ENCODE measurements at regions not wholly inside any gene's neighbourhood (a gene's known extent, or its start where the extent isn't known, plus 50 kb on each side); places are given as distances from the start of the nearest gene placed in this dataset.
"Not testable (repeated sequence)": the region's sequence is repeated elsewhere in the genome, so short reads cannot be mapped to it uniquely, and the experiment has no call there.

GRCh38 chr4:158122501-158122900 is 50.3 kb downstream of the GASK1B start:
- Histone ChIP-seq H4K20me1 (no peaks in the 10 kb centered on the region), H3K4me1 (no peaks in the 10 kb centered on the region), H3K4me2 (no peak overlapping the region), H3K27ac (no peak overlapping the region), H3K9me3 (no peaks in the 10 kb centered on the region), H3K9ac (no peak overlapping the region), H3K36me3 (no peaks in the 10 kb centered on the region), H3K27me3 (no peaks in the 10 kb centered on the region), H3K4me3 (no peak overlapping the region)
- TF ChIP-seq Cebpa-rat (IDR thresholded peaks at IDR 0.05): no peak

- Histone ChIP-seq H3K4me3 (no peak overlapping the region), H3K4me1 (no peaks in the 10 kb centered on the region)
Observed at GRCh38 chr4:158121161-158121579, 51.7 kb downstream of the GASK1B start.

GRCh38 chr4:158120645-158121151 is 52.1 kb downstream of the GASK1B start:
- not testable (repeated sequence) for H3K27ac ChIP-seq, H3K36me3 ChIP-seq, H3K4me3 ChIP-seq, H3K9ac ChIP-seq, H3K4me2 ChIP-seq, H3K9me3 ChIP-seq, H3K27me3 ChIP-seq, H4K20me1 ChIP-seq, H3K4me1 ChIP-seq

More at GRCh38 chr4:158121161-158121579, 51.7 kb downstream of the GASK1B start:
- no peaks in the 10 kb centered on the region for H3K27me3 ChIP-seq
- no peak overlapping the region for H3K9ac ChIP-seq
- H3K36me3 ChIP-seq: no peaks in the 10 kb centered on the region
- no peak for TF ChIP-seq Cebpa-rat (IDR thresholded peaks at IDR 0.05)
- no peaks in the 10 kb centered on the region for H4K20me1 ChIP-seq
- no peak overlapping the region for H3K27ac ChIP-seq
- H3K9me3 ChIP-seq: no peaks in the 10 kb centered on the region
- H3K4me2 ChIP-seq: no peak overlapping the region

GRCh38 chr4:158112611-158113010 is 60.2 kb downstream of the GASK1B start:
- H3K27me3 ChIP-seq: no peaks in the 10 kb centered on the region
- no peaks in the 10 kb centered on the region for H3K36me3 ChIP-seq
- no peak overlapping the region for H3K4me2 ChIP-seq
- H3K9ac ChIP-seq: no peak overlapping the region
- no peak overlapping the region for H3K27ac ChIP-seq
- TF ChIP-seq Cebpa-rat (IDR thresholded peaks at IDR 0.05): no peak
- no peak overlapping the region for H3K4me3 ChIP-seq
- no peaks in the 10 kb centered on the region for H3K4me1 ChIP-seq
- H4K20me1 ChIP-seq: no peaks in the 10 kb centered on the region
- no peaks in the 10 kb centered on the region for H3K9me3 ChIP-seq

GRCh38 chr4:158111241-158111640 is 61.6 kb downstream of the GASK1B start:
- Histone ChIP-seq H4K20me1 (no peaks in the 10 kb centered on the region), H3K9ac (no peak overlapping the region), H3K4me2 (no peak overlapping the region), H3K27ac (no peak overlapping the region), H3K9me3 (no peaks in the 10 kb centered on the region), H3K36me3 (no peaks in the 10 kb centered on the region), H3K27me3 (no peaks in the 10 kb centered on the region), H3K4me3 (no peak overlapping the region), H3K4me1 (no peaks in the 10 kb centered on the region)
- no peak for TF ChIP-seq Cebpa-rat (IDR thresholded peaks at IDR 0.05)

GRCh38 chr4:158102904-158103303 is 69.9 kb downstream of the GASK1B start:
- no peaks in the 10 kb centered on the region for H3K4me1 ChIP-seq
- no peaks in the 10 kb centered on the region for H3K27me3 ChIP-seq
- H3K4me2 ChIP-seq: no peak overlapping the region
- no peak overlapping the region for H3K4me3 ChIP-seq
- no peak for TF ChIP-seq Cebpa-rat (IDR thresholded peaks at IDR 0.05)
- no peak overlapping the region for H3K9ac ChIP-seq
- no peaks in the 10 kb centered on the region for H3K36me3 ChIP-seq
- no peak overlapping the region for H3K27ac ChIP-seq
- H4K20me1 ChIP-seq: no peaks in the 10 kb centered on the region
- no peaks in the 10 kb centered on the region for H3K9me3 ChIP-seq

GRCh38 chr4:158099686-158100085 is 73.1 kb downstream of the GASK1B start:
- H3K9ac ChIP-seq: no peak overlapping the region
- H3K4me1 ChIP-seq: no peaks in the 10 kb centered on the region
- H3K4me2 ChIP-seq: no peak overlapping the region
- H3K27me3 ChIP-seq: no peaks in the 10 kb centered on the region
- no peak overlapping the region for H3K4me3 ChIP-seq
- no peak overlapping the region for H3K27ac ChIP-seq
- no peak for TF ChIP-seq Cebpa-rat (IDR thresholded peaks at IDR 0.05)
- no peaks in the 10 kb centered on the region for H4K20me1 ChIP-seq
- H3K36me3 ChIP-seq: no peaks in the 10 kb centered on the region
- no peaks in the 10 kb centered on the region for H3K9me3 ChIP-seq

GRCh38 chr4:158098802-158099201 is 74.0 kb downstream of the GASK1B start:
- TF ChIP-seq Cebpa-rat (IDR thresholded peaks at IDR 0.05): no peak
- H3K9me3 ChIP-seq: no peaks in the 10 kb centered on the region
- H3K27ac ChIP-seq: no peak overlapping the region

GRCh38 chr4:158094413-158095134 is 78.3 kb downstream of the GASK1B start:
- no peaks in the 10 kb centered on the region for H4K20me1 ChIP-seq
- H3K4me3 ChIP-seq: no peak overlapping the region
- no peak overlapping the region for H3K27ac ChIP-seq
- no peaks in the 10 kb centered on the region for H3K4me1 ChIP-seq
- H3K4me2 ChIP-seq: no peak overlapping the region
- no peak for TF ChIP-seq Cebpa-rat (IDR thresholded peaks at IDR 0.05)
- no peaks in the 10 kb centered on the region for H3K27me3 ChIP-seq
- no peak overlapping the region for H3K9ac ChIP-seq
- no peaks in the 10 kb centered on the region for H3K9me3 ChIP-seq
- no peaks in the 10 kb centered on the region for H3K36me3 ChIP-seq

More at GRCh38 chr4:158098802-158099201, 74.0 kb downstream of the GASK1B start:
- H3K4me3 ChIP-seq: no peak overlapping the region
- no peaks in the 10 kb centered on the region for H4K20me1 ChIP-seq
- H3K9ac ChIP-seq: no peak overlapping the region
- H3K4me1 ChIP-seq: no peaks in the 10 kb centered on the region
- H3K27me3 ChIP-seq: no peaks in the 10 kb centered on the region
- H3K4me2 ChIP-seq: no peak overlapping the region
- H3K36me3 ChIP-seq: no peaks in the 10 kb centered on the region

GRCh38 chr4:158090323-158090722 is 82.5 kb downstream of the GASK1B start:
- H3K27ac ChIP-seq: no peak overlapping the region
- no peak overlapping the region for H3K4me2 ChIP-seq
- no peak for TF ChIP-seq Cebpa-rat (IDR thresholded peaks at IDR 0.05)
- H3K36me3 ChIP-seq: no peaks in the 10 kb centered on the region
- no peaks in the 10 kb centered on the region for H3K27me3 ChIP-seq
- no peak overlapping the region for H3K9ac ChIP-seq
- H3K9me3 ChIP-seq: no peaks in the 10 kb centered on the region
- H3K4me1 ChIP-seq: no peaks in the 10 kb centered on the region
- no peaks in the 10 kb centered on the region for H4K20me1 ChIP-seq
- H3K4me3 ChIP-seq: no peak overlapping the region

GRCh38 chr4:158089897-158090296 is 82.9 kb downstream of the GASK1B start:
- H3K4me3 ChIP-seq, H3K4me1 ChIP-seq, H3K9me3 ChIP-seq, H3K27ac ChIP-seq, H3K9ac ChIP-seq, H4K20me1 ChIP-seq, H3K4me2 ChIP-seq, H3K36me3 ChIP-seq, H3K27me3 ChIP-seq: not testable (repeated sequence)
